ENCODE measurements at regions not wholly inside any gene's neighbourhood (a gene's known extent, or its start where the extent isn't known, plus 50 kb on each side); places are given as distances from the start of the nearest gene placed in this dataset.

GRCh38 chr14:105830171-105830570, 303.8 kb downstream of the TMEM121 start:
- no peak for DNase-seq

GRCh38 chr14:105836160-105836559, 309.8 kb downstream of the TMEM121 start:
- H3K27me3 ChIP-seq (ENCODE audit: low read depth): peaks cover 60% of the 10 kb centered on the region
- DNase-seq: no peak
- no peaks in the 10 kb centered on the region for H3K9me3 ChIP-seq (replicated peaks)
- no peaks in the 10 kb centered on the region for H3K36me3 ChIP-seq
- H3K27ac ChIP-seq (replicated peaks): no peak overlapping the region
- intact Hi-C loops (cut with micrococcal nuclease): no loop called here
- TF ChIP-seq CTCF (IDR thresholded peaks at IDR 0.05; ENCODE audit: borderline replicate concordance): no peak
- H3K4me1 ChIP-seq: no peaks in the 10 kb centered on the region
- no peak overlapping the region for H3K4me3 ChIP-seq

More at GRCh38 chr14:105830171-105830570, 303.8 kb downstream of the TMEM121 start:
- Histone ChIP-seq H3K4me3 (no peak overlapping the region), H3K27me3 (ENCODE audit: low read depth) (peaks cover 74% of the 10 kb centered on the region), H3K27ac (replicated peaks) (no peak overlapping the region), H3K9me3 (replicated peaks) (peaks cover 8% of the 10 kb centered on the region), H3K36me3 (no peaks in the 10 kb centered on the region), H3K4me1 (no peaks in the 10 kb centered on the region)
- TF ChIP-seq CTCF (IDR thresholded peaks at IDR 0.05; ENCODE audit: borderline replicate concordance): no peak
- intact Hi-C loops (cut with micrococcal nuclease): no loop called here

- Histone ChIP-seq H3K27me3 (ENCODE audit: low read depth) (peaks cover 61% of the 10 kb centered on the region), H3K27ac (replicated peaks) (no peak overlapping the region), H3K4me1 (no peaks in the 10 kb centered on the region), H3K4me3 (no peak overlapping the region), H3K36me3 (no peaks in the 10 kb centered on the region), H3K9me3 (replicated peaks) (no peaks in the 10 kb centered on the region)
- intact Hi-C loops (cut with micrococcal nuclease): no loop called here
- TF ChIP-seq CTCF (IDR thresholded peaks at IDR 0.05; ENCODE audit: borderline replicate concordance): no peak
- no peak for DNase-seq
These were observed 310.3 kb downstream of the TMEM121 start for GRCh38 chr14:105836730-105837129.

DNA sequence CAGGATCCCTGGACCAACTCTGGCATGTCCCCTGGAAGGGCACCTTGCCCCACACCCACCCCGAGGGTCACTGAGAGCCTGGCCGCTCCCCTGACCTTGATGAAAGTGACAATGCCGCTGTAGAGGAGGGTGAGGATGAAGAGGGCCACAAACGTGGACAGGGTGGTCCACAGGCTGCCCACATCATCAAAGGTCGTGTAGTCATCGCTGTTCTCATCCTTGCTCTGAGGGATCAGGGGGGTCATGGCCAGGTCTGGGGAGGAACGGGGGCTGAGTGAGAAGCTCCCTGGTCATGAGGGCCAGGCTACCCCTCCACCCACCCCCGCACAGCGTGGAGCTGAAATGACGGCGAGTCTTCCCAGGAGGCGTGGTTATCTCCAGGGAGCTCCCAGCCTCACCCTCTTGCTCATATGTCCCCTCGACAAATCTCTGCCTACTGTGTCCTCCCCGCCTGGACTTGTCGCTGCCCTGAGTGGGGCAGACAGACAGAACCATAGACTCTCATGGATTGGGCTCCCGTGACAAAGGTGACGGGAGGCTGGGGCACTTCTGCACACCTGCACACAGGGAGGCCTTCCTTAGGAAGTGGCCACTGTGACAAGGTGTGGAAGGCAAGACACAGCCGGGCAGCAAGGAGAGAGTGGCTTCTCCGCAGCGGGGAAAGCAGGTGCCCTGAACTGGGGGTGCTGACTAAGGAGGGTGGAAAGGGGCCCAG, 311.1 kb downstream of the TMEM121 start:
- no peaks in the 10 kb centered on the region for H3K4me1 ChIP-seq
- TF ChIP-seq CTCF (IDR thresholded peaks at IDR 0.05; ENCODE audit: borderline replicate concordance): no peak
- H3K27ac ChIP-seq (replicated peaks): no peak overlapping the region
- H3K4me3 ChIP-seq: no peak overlapping the region
- peaks cover 56% of the 10 kb centered on the region for H3K27me3 ChIP-seq (ENCODE audit: low read depth)
- no peak for DNase-seq
- H3K9me3 ChIP-seq (replicated peaks): no peaks in the 10 kb centered on the region
- no peaks in the 10 kb centered on the region for H3K36me3 ChIP-seq
- intact Hi-C loops (cut with micrococcal nuclease): no loop called here

DNA sequence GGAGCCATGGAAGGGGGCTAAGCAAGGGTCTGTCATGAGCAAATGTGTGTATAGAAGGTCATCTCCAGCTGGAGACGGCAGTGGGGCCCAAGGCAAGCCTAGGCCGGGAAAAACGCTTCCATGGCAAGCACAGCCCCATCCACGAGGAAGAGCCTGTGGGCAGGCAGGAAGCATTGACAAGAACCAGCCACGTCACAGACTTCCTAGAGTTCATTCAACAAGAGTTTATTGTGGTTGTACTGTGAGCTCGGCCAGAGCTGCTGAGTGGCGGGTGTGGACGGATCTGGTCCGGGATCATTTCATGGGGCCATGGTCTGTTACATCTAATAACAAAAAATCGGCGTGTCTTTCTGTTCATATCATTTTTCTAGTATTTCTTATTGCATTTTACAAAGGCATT, 311.7 kb downstream of the TMEM121 start:
- DNase-seq: no peak
- Histone ChIP-seq H3K36me3 (no peaks in the 10 kb centered on the region), H3K4me3 (no peak overlapping the region), H3K27me3 (ENCODE audit: low read depth) (peaks cover 53% of the 10 kb centered on the region), H3K4me1 (no peaks in the 10 kb centered on the region), H3K9me3 (replicated peaks) (no peaks in the 10 kb centered on the region), H3K27ac (replicated peaks) (no peak overlapping the region)
- intact Hi-C loops (cut with micrococcal nuclease): no loop called here
- no peak for TF ChIP-seq CTCF (IDR thresholded peaks at IDR 0.05; ENCODE audit: borderline replicate concordance)
